ENCODE measurements at regions not wholly inside any gene's neighbourhood (a gene's known extent, or its start where the extent isn't known, plus 50 kb on each side); places are given as distances from the start of the nearest gene placed in this dataset.

DNA sequence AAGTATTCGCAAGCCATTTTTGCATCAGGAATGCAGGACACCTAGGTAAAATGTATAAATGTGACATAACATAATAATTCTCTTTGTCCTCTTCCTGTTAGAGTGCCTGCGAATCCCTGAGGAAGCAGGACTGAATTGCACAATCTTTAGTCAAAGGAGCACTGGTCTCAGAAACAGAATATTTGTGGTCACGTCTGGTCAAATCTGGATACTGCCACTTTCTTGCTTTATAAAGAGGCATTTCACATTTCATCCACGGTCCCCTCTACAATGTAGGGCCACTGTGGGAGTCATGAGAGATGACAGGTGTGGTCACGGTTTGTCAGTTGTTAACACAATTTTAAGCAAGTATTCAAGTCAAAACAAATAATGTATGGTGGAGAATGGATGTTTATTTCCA, 564.0 kb downstream of the IRX1 start:
- TF ChIP-seq, protein P1, sequence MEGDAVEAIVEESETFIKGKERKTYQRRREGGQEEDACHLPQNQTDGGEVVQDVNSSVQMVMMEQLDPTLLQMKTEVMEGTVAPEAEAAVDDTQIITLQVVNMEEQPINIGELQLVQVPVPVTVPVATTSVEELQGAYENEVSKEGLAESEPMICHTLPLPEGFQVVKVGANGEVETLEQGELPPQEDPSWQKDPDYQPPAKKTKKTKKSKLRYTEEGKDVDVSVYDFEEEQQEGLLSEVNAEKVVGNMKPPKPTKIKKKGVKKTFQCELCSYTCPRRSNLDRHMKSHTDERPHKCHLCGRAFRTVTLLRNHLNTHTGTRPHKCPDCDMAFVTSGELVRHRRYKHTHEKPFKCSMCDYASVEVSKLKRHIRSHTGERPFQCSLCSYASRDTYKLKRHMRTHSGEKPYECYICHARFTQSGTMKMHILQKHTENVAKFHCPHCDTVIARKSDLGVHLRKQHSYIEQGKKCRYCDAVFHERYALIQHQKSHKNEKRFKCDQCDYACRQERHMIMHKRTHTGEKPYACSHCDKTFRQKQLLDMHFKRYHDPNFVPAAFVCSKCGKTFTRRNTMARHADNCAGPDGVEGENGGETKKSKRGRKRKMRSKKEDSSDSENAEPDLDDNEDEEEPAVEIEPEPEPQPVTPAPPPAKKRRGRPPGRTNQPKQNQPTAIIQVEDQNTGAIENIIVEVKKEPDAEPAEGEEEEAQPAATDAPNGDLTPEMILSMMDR (conservative IDR thresholded peaks at IDR 0.05; ENCODE audit: low read depth in 2 of 2): no peak
- TF ChIP-seq REST (IDR thresholded peaks at IDR 0.05; ENCODE audit: unreplicated experiment) (no peak), EZH2phosphoT487 (IDR thresholded peaks at IDR 0.05; ENCODE audit: unreplicated experiment) (no peak), EZH2 (IDR thresholded peaks at IDR 0.05; ENCODE audit: low read depth, unreplicated experiment) (no peak), CREB1 (CRISPR knock-in tag; IDR thresholded peaks at IDR 0.05; ENCODE audit: low read depth) (no peak), POLR2AphosphoS5 (IDR thresholded peaks at IDR 0.05; ENCODE audit: low read depth) (no peak), ZNF331 (CRISPR knock-in tag; IDR thresholded peaks at IDR 0.05; ENCODE audit: low read depth) (no peak), ZNF114 (CRISPR knock-in tag; IDR thresholded peaks at IDR 0.05) (no peak), JUNB (IDR thresholded peaks at IDR 0.05; ENCODE audit: unreplicated experiment) (no peak)

Measured in GM23338 (cell line).